ENCODE measurements at regions not wholly inside any gene's neighbourhood (a gene's known extent, or its start where the extent isn't known, plus 50 kb on each side); places are given as distances from the start of the nearest gene placed in this dataset.

- peak overlapping the region; percentile 10 for H3K4me3 ChIP-seq (ENCODE audit: low read depth, low read length)
- in situ Hi-C loops (cut with HindIII; ENCODE audit: low sequenced_read_pairs), result no loop called here
- DNase-seq (ENCODE audit: low read depth, low spot score), result peak; percentile 22
- no peak for TF ChIP-seq CTCF (IDR thresholded peaks at IDR 0.05; ENCODE audit: low read depth, low read length)
Observed at GRCh38 chr3:88000853-88001252, 58.0 kb downstream of the CGGBP1 start.

GRCh38 chr3:87997966-87998365 is 60.8 kb downstream of the CGGBP1 start:
- TF ChIP-seq CTCF (IDR thresholded peaks at IDR 0.05; ENCODE audit: low read depth, low read length), result no peak
- in situ Hi-C loops (cut with HindIII; ENCODE audit: low sequenced_read_pairs), result no loop called here
- H3K4me3 ChIP-seq (ENCODE audit: low read depth, low read length), result no peak overlapping the region
- DNase-seq (ENCODE audit: low read depth, low spot score), result no peak

- in situ Hi-C loops (cut with HindIII; ENCODE audit: low sequenced_read_pairs), result no loop called here
- no peak for TF ChIP-seq CTCF (IDR thresholded peaks at IDR 0.05; ENCODE audit: low read depth, low read length)
- peak; percentile 49 for DNase-seq (ENCODE audit: low read depth, low spot score)
- no peak overlapping the region for H3K4me3 ChIP-seq (ENCODE audit: low read depth, low read length)
Observed at GRCh38 chr3:87997298-87997697, 61.5 kb downstream of the CGGBP1 start.

- no peak for DNase-seq (ENCODE audit: low read depth, low spot score)
- no peak overlapping the region for H3K4me3 ChIP-seq (ENCODE audit: low read depth, low read length)
- no peak for TF ChIP-seq CTCF (IDR thresholded peaks at IDR 0.05; ENCODE audit: low read depth, low read length)
- in situ Hi-C loops (cut with HindIII; ENCODE audit: low sequenced_read_pairs), result no loop called here
Observed at GRCh38 chr3:87996882-87997281, 61.9 kb downstream of the CGGBP1 start.

- DNase-seq (ENCODE audit: low read depth, low spot score), result no peak
- in situ Hi-C loops (cut with HindIII; ENCODE audit: low sequenced_read_pairs), result no loop called here
- TF ChIP-seq CTCF (IDR thresholded peaks at IDR 0.05; ENCODE audit: low read depth, low read length), result no peak
- H3K4me3 ChIP-seq (ENCODE audit: low read depth, low read length), result no peak overlapping the region
Observed at GRCh38 chr3:87993566-87993965, 65.2 kb downstream of the CGGBP1 start.

- H3K4me3 ChIP-seq (ENCODE audit: low read depth, low read length), result no peak overlapping the region
- TF ChIP-seq CTCF (IDR thresholded peaks at IDR 0.05; ENCODE audit: low read depth, low read length), result no peak
- in situ Hi-C loops (cut with HindIII; ENCODE audit: low sequenced_read_pairs), result no loop called here
- DNase-seq (ENCODE audit: low read depth, low spot score), result no peak
Observed at GRCh38 chr3:87987952-87988351, 70.9 kb downstream of the CGGBP1 start.

- in situ Hi-C loops (cut with HindIII; ENCODE audit: low sequenced_read_pairs), result no loop called here
- no peak for DNase-seq (ENCODE audit: low read depth, low spot score)
- no peak for TF ChIP-seq CTCF (IDR thresholded peaks at IDR 0.05; ENCODE audit: low read depth, low read length)
- no peak overlapping the region for H3K4me3 ChIP-seq (ENCODE audit: low read depth, low read length)
Observed at GRCh38 chr3:87982421-87982820, 76.4 kb downstream of the CGGBP1 start.

Data from astrocyte of the spinal cord (primary cell).